Endothelial cell of umbilical vein (primary cell): ENCODE measurements at regions not wholly inside any gene's neighbourhood (a gene's known extent, or its start where the extent isn't known, plus 50 kb on each side); places are given as distances from the start of the nearest gene placed in this dataset.

Experiments
- BruUV-seq: library from RNA; stranded (reverse); fragments of 400-500 nt; replicated peaks from 2 replicates; lab custom pipeline; 2021; lab: Mats Ljungman, UMichigan
- CTCF ChIA-PET: fragments of 300-600, 350-600 bp; sonication (Branson Sonifier 250); formaldehyde crosslinking; loops from one replicate; lab custom pipeline; 2021; ENCODE audit warnings: antibody characterized with exemption, inconsistent platforms; lab: Charles Lee
- POLR2A ChIA-PET: fragments of 300-600, 350-600 bp; sonication (Branson Sonifier 250); formaldehyde crosslinking; loops from one replicate; lab custom pipeline; 2021; ENCODE audit warnings: antibody characterized with exemption, inconsistent platforms; lab: Charles Lee
- DNase-seq: peaks from one replicate; pipeline ENCODE4 v3.0.0-alpha.2; 2011; ENCODE audit warnings: low read depth, low spot score
- FAIRE-seq: peaks from 2 replicates; lab custom pipeline; 2011; peaks lifted over from hg19 to GRCh38; lab: Jason Lieb, UNC
- H2AFZ ChIP-seq: 2 replicates; pipeline ENCODE4 v1.6.0; 2012; ENCODE audit warnings: low read depth, low read length, control low read depth, inconsistent platforms
- H3K27ac ChIP-seq: 2 replicates; pipeline ENCODE4 v1.5.1; 2011; ENCODE audit warnings: low read depth, mild to moderate bottlenecking, control low read depth, low read length, moderate library complexity; ENCODE audit not compliant: insufficient read depth
- H3K27me3 ChIP-seq, 2 experiments: 2 replicates each; pipeline versions ENCODE4 v1.6.0 to v1.6.1; 2011; ENCODE audit warnings: low read length in 2 of 2, mixed read lengths in 1 of 2; ENCODE audit not compliant: control insufficient read depth in 2 of 2, insufficient read depth in 2 of 2
- H3K36me3 ChIP-seq, 2 experiments: 2 replicates in 1 of 2; 3 replicates in 1 of 2; pipeline ENCODE4 v1.5.1; 2011; ENCODE audit warnings: low read length in 2 of 2, mild to moderate bottlenecking in 1 of 2, moderate library complexity in 1 of 2; ENCODE audit not compliant: control insufficient read depth in 2 of 2, insufficient read depth in 2 of 2; ENCODE audit errors: extremely low read depth in 1 of 2
- H3K4me1 ChIP-seq: 3 replicates; pipeline ENCODE4 v1.5.1; 2011; ENCODE audit warnings: mild to moderate bottlenecking, low read length; ENCODE audit not compliant: control insufficient read depth, insufficient read depth; ENCODE audit errors: extremely low read depth
- H3K4me2 ChIP-seq: 2 replicates; pipeline ENCODE4 v1.6.1; 2011; ENCODE audit warnings: low read length, control low read depth, mixed read lengths; ENCODE audit not compliant: insufficient read depth
- H3K4me3 ChIP-seq, 3 experiments: fragments of 200-600 bp in 1 of 3; sonication (generic), shearing (Covaris generic) in 1 of 3; replicated peaks in 1 of 3; 2 replicates each; pipeline ENCODE4 v1.5.1; 2011 to 2016; ENCODE audit warnings: control low read depth in 3 of 3, low read length in 3 of 3, mild to moderate bottlenecking in 2 of 3, inconsistent platforms in 1 of 3, low read depth in 1 of 3, moderate library complexity in 1 of 3; ENCODE audit not compliant: insufficient read depth in 1 of 3
- H3K79me2 ChIP-seq: 2 replicates; pipeline ENCODE4 v1.6.0; 2012; ENCODE audit warnings: low read length, inconsistent platforms; ENCODE audit not compliant: control insufficient read depth, insufficient read depth
- H3K9ac ChIP-seq: replicated peaks from 2 replicates; pipeline ENCODE3; 2011; ENCODE audit warnings: low read length, control low read depth; ENCODE audit not compliant: insufficient read depth; ENCODE audit errors: extremely low read depth
- H3K9me1 ChIP-seq: replicated peaks from 3 replicates; pipeline ENCODE4 v1.6.0; 2011; ENCODE audit warnings: mild to moderate bottlenecking, low read length; ENCODE audit not compliant: control insufficient read depth, insufficient read depth; ENCODE audit errors: extremely low read depth
- H3K9me3 ChIP-seq: replicated peaks from 2 replicates; pipeline ENCODE4 v1.5.1; 2012; ENCODE audit warnings: low read length, inconsistent platforms; ENCODE audit not compliant: control insufficient read depth, insufficient read depth
- H4K20me1 ChIP-seq: replicated peaks from 2 replicates; pipeline ENCODE3; 2011; ENCODE audit warnings: mild to moderate bottlenecking, low read length; ENCODE audit not compliant: control insufficient read depth, insufficient read depth; ENCODE audit errors: extremely low read depth
- EZH2 ChIP-seq: IDR thresholded peaks from 2 replicates; pipeline ENCODE4 v1.6.1; 2012; ENCODE audit warnings: borderline replicate concordance, low read depth, mild to moderate bottlenecking, moderate library complexity, low read length, inconsistent platforms; ENCODE audit not compliant: severe bottlenecking
- FOS ChIP-seq: IDR thresholded peaks from 2 replicates; pipeline ENCODE4 v1.6.1; 2011; ENCODE audit warnings: mild to moderate bottlenecking, low read length, moderate library complexity, borderline replicate concordance; ENCODE audit not compliant: insufficient read depth
- GATA2 ChIP-seq: IDR thresholded peaks from 2 replicates; pipeline ENCODE4 v1.7.0; 2011; ENCODE audit warnings: low read depth, mild to moderate bottlenecking, moderate library complexity, mixed read lengths, low read length; ENCODE audit not compliant: insufficient read length, insufficient read depth
- POLR2AphosphoS5 ChIP-seq: IDR thresholded peaks from 2 replicates; pipeline ENCODE4 v1.6.1; 2012; ENCODE audit warnings: low read depth, mild to moderate bottlenecking, control low read depth, low read length, moderate library complexity; ENCODE audit not compliant: insufficient read depth
- dilution Hi-C: fragments of 300-500 bp; cut with MboI; formaldehyde crosslinking; loops from one replicate; pipeline ENCODE4 v1.15.0; 2019; ENCODE audit warnings: low sequenced_read_pairs; ENCODE audit not compliant: extremely low pct_ligation_motif_present
- intact Hi-C: fragments of 100-400 bp; cut with micrococcal nuclease; formaldehyde crosslinking; loops from one replicate; pipeline ENCODE4 v1.10.0; 2022
- TF ChIP-seq, protein P1 (sequence below), 2 donors: IDR thresholded peaks; 1 replicate in 1 of 2; 2 replicates in 1 of 2; pipeline ENCODE4 v1.5.1; 2011; ENCODE audit warnings: low read length in 2 of 2, mild to moderate bottlenecking in 2 of 2, moderate library complexity in 2 of 2, control low read depth in 1 of 2, inconsistent platforms in 1 of 2, low read depth in 1 of 2; ENCODE audit not compliant: insufficient read depth in 1 of 2; ENCODE audit errors: extremely low read depth in 1 of 2

DNA sequence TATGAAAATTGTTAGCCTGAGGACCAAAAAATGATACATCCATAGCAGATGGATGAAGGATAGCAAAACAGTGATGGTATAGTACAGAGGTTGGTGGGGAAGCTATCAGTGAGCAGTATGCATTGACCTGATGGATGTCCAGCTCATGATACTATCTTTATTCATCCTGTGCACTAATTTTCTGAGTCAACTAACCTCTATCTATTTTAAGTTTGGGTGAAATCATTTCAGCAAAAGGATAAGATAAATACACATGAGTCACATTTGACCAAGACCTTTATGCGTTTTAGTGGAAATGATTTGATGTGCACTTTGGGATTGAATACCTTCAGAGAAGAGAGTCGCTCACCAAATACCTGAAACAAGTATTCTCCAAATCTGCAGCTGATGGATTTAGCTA is 351.0 kb upstream of the NR3C2 start:
- Histone ChIP-seq H3K27ac (no peak overlapping the region), H2AFZ (no peak overlapping the region), H3K9ac (no peak overlapping the region), H3K4me1 (no peaks in the 10 kb centered on the region), H3K36me3 (no peaks in the 10 kb centered on the region), H3K9me3 (no peaks in the 10 kb centered on the region), H4K20me1 (no peaks in the 10 kb centered on the region), H3K9me1 (no peaks in the 10 kb centered on the region), H3K27me3 (no peaks in the 10 kb centered on the region), H3K79me2 (no peaks in the 10 kb centered on the region), H3K4me3 (no peak overlapping the region), H3K4me2 (no peak overlapping the region)
- dilution Hi-C loops (no loop called here), intact Hi-C loops (no loop called here)
- no TSS peak for BruUV-seq
- ChIA-PET CTCF (interaction anchor here (0.7 kb wide), 1 partner anchor 8 kb away, joined by 3 read pairs; no protein-coding TSS in a partner anchor), POLR2A (no interaction called here)
- TF ChIP-seq GATA2, result no peak
- TF ChIP-seq POLR2AphosphoS5, result no peak
- TF ChIP-seq FOS, result no peak
- TF ChIP-seq EZH2, result no peak
- FAIRE-seq, result no peak
- DNase-seq, result no peak

- FAIRE-seq (no peak), DNase-seq (no peak)
- H3K4me1 ChIP-seq, result no peaks in the 10 kb centered on the region
- no peaks in the 10 kb centered on the region for H3K9me1 ChIP-seq
- H3K36me3 ChIP-seq, result no peaks in the 10 kb centered on the region
- no peak overlapping the region for H3K9ac ChIP-seq
- H4K20me1 ChIP-seq, result no peaks in the 10 kb centered on the region
- H2AFZ ChIP-seq, result no peak overlapping the region
- H3K9me3 ChIP-seq, result no peaks in the 10 kb centered on the region
- no peak overlapping the region for H3K27ac ChIP-seq
- H3K4me3 ChIP-seq, result no peak overlapping the region
- intact Hi-C loops (no loop called here), dilution Hi-C loops (no loop called here)
- TF ChIP-seq, protein P1, sequence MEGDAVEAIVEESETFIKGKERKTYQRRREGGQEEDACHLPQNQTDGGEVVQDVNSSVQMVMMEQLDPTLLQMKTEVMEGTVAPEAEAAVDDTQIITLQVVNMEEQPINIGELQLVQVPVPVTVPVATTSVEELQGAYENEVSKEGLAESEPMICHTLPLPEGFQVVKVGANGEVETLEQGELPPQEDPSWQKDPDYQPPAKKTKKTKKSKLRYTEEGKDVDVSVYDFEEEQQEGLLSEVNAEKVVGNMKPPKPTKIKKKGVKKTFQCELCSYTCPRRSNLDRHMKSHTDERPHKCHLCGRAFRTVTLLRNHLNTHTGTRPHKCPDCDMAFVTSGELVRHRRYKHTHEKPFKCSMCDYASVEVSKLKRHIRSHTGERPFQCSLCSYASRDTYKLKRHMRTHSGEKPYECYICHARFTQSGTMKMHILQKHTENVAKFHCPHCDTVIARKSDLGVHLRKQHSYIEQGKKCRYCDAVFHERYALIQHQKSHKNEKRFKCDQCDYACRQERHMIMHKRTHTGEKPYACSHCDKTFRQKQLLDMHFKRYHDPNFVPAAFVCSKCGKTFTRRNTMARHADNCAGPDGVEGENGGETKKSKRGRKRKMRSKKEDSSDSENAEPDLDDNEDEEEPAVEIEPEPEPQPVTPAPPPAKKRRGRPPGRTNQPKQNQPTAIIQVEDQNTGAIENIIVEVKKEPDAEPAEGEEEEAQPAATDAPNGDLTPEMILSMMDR (IDR thresholded peaks at IDR 0.05; ENCODE audit: extremely low read depth in 1 of 2, insufficient read depth in 1 of 2, low read depth in 1 of 2, low read length in 2 of 2), result no peak
- TF ChIP-seq FOS, result no peak
- CTCF ChIA-PET, result no interaction called here
- POLR2A ChIA-PET, result no interaction called here
- H3K27me3 ChIP-seq, result no peaks in the 10 kb centered on the region
- no peaks in the 10 kb centered on the region for H3K79me2 ChIP-seq
- no TSS peak for BruUV-seq
- H3K4me2 ChIP-seq, result no peak overlapping the region
Measured at GRCh38 chr4:148790691-148791090, 348.5 kb upstream of the NR3C2 start.
